GM23338 (cell line): ENCODE measurements at regions not wholly inside any gene's neighbourhood (a gene's known extent, or its start where the extent isn't known, plus 50 kb on each side); places are given as distances from the start of the nearest gene placed in this dataset.
A peak's percentile ranks its signal among the peaks of the same experiment; 100 is the strongest.

Experiments used
- ATAC-seq: fragments of 200-7000 bp; cut with Tn5 transposase; 3 replicates; pipeline ENCODE4 v1.9.1; 2020
- DNase-seq: peaks from one replicate; pipeline ENCODE4 v3.0.0-alpha.2; 2015; ENCODE audit warnings: low spot score
- H2AFZ ChIP-seq: fragments of 200-600 bp; sonication (generic); 2 replicates; pipeline ENCODE4 v1.8.0; 2016; ENCODE audit warnings: antibody characterized with exemption, mild to moderate bottlenecking, moderate library complexity
- H3F3A ChIP-seq: fragments of 200-600 bp; sonication (generic); replicated peaks from 2 replicates; pipeline ENCODE4 v1.8.0; 2017; ENCODE audit warnings: antibody characterized with exemption, mixed run types, low read depth
- H3K27ac ChIP-seq: fragments of 200-600 bp; sonication (generic); 2 replicates; pipeline ENCODE4 v1.6.1; 2016; ENCODE audit warnings: low read depth
- H3K27me3 ChIP-seq: fragments of 200-600 bp; sonication (generic); 2 replicates; pipeline ENCODE4 v1.8.0; 2016; ENCODE audit warnings: mild to moderate bottlenecking, mixed run types, moderate library complexity; ENCODE audit not compliant: insufficient read depth
- H3K36me3 ChIP-seq: fragments of 200-600 bp; sonication (generic); 2 replicates; pipeline ENCODE4 v1.8.0; 2016; ENCODE audit warnings: mild to moderate bottlenecking; ENCODE audit not compliant: insufficient read depth
- H3K4me1 ChIP-seq: fragments of 200-600 bp; sonication (generic); 2 replicates; pipeline ENCODE4 v1.8.0; 2016; ENCODE audit warnings: mild to moderate bottlenecking, moderate library complexity; ENCODE audit not compliant: insufficient read depth
- H3K4me2 ChIP-seq: fragments of 200-600 bp; sonication (generic); 2 replicates; pipeline ENCODE4 v1.7.1; 2017; ENCODE audit warnings: mixed run types
- H3K4me3 ChIP-seq: fragments of 200-600 bp; sonication (generic); 2 replicates; pipeline ENCODE4 v1.6.1; 2016; ENCODE audit warnings: mixed run types
- H3K79me2 ChIP-seq: fragments of 200-600 bp; sonication (generic); replicated peaks from 2 replicates; pipeline ENCODE4 v1.8.0; 2017; ENCODE audit warnings: mild to moderate bottlenecking; ENCODE audit not compliant: insufficient read depth
- H3K9me2 ChIP-seq: fragments of 200-600 bp; sonication (generic); 2 replicates; pipeline ENCODE4 v1.8.0; 2017; ENCODE audit not compliant: insufficient read depth
- H4K20me1 ChIP-seq: fragments of 200-600 bp; sonication (generic); replicated peaks from 2 replicates; pipeline ENCODE4 v1.8.0; 2017; ENCODE audit warnings: mild to moderate bottlenecking; ENCODE audit not compliant: insufficient read depth
- H3K27ac Mint-ChIP-seq: 2 replicates; pipeline ENCODE4 v1.8.0; 2020; ENCODE audit warnings: inconsistent platforms, mild to moderate bottlenecking, moderate library complexity, mixed read lengths
- H3K27me3 Mint-ChIP-seq: 3 replicates; pipeline ENCODE4 v1.8.0; 2022; ENCODE audit warnings: low read depth, mild to moderate bottlenecking, moderate library complexity, mixed read lengths, inconsistent platforms; ENCODE audit not compliant: insufficient read depth, poor library complexity
- H3K36me3 Mint-ChIP-seq: 3 replicates; pipeline ENCODE4 v1.8.0; 2021; ENCODE audit warnings: low read depth, mild to moderate bottlenecking, inconsistent platforms, moderate library complexity, mixed read lengths
- H3K4me1 Mint-ChIP-seq: 3 replicates; pipeline ENCODE4 v1.8.0; 2020; ENCODE audit warnings: mild to moderate bottlenecking, inconsistent platforms, mixed read lengths
- H3K4me3 Mint-ChIP-seq: 3 replicates; pipeline ENCODE4 v1.8.0; 2021; ENCODE audit warnings: moderate library complexity, mild to moderate bottlenecking, inconsistent platforms, mixed read lengths
- H3K9me3 Mint-ChIP-seq: 3 replicates; pipeline ENCODE4 v1.8.0; 2020; ENCODE audit warnings: moderate library complexity, mild to moderate bottlenecking, inconsistent platforms, mixed read lengths
- JUNB ChIP-seq: IDR thresholded peaks from one replicate; pipeline ENCODE4 v1.6.1; 2016; ENCODE audit warnings: antibody characterized with exemption; ENCODE audit not compliant: unreplicated experiment
- ZNF114 ChIP-seq: fragments of 250-450 bp; sonication (Bioruptor Pico); IDR thresholded peaks from 2 replicates; pipeline ENCODE4 v1.5.0; 2020; ENCODE audit warnings: mild to moderate bottlenecking, moderate library complexity
- ZNF331 ChIP-seq: fragments of 250-450 bp; sonication (Bioruptor Pico); IDR thresholded peaks from 2 replicates; pipeline ENCODE4 v1.5.0; 2020; ENCODE audit warnings: low read depth, mild to moderate bottlenecking, moderate library complexity
- TF ChIP-seq, protein P1 (sequence below): fragments of 250-450 bp; sonication (Bioruptor Pico); IDR thresholded peaks from 2 replicates; pipeline ENCODE4 v1.5.0; 2020; ENCODE audit warnings: mild to moderate bottlenecking, moderate library complexity
- TF ChIP-seq, protein P2 (sequence below), 2 experiments: fragments of 200-600 bp in 1 of 2; sonication (generic) in 1 of 2; conservative IDR thresholded peaks; 2 replicates each; pipeline versions ENCODE4 v1.5.1 to v1.6.1; 2016 to 2017; ENCODE audit warnings: antibody characterized with exemption in 2 of 2, low read depth in 2 of 2, mild to moderate bottlenecking in 2 of 2, moderate library complexity in 1 of 2
- TF ChIP-seq, protein P3 (sequence below): IDR thresholded peaks from one replicate; pipeline ENCODE4 v1.6.1; 2018; ENCODE audit warnings: antibody characterized with exemption; ENCODE audit not compliant: unreplicated experiment

DNA sequence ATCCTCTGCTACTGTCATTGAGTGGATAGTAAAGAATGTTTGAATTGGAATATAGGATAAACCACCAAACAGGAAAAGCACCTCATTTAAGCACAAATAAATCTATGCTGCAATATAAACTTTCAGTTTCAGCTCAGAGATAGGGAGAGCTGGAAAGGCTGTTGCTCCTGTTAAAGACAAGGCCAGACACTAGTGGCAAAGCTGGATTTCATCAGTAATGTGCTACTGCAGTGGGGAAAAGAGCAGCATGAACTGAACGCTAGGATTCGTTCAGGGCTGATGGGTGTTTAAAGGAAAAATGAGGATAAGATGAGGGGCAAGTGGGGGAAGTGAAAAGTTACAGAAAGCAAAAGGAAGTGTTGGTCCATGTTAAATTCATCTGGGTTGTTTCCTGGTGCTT, 775.4 kb upstream of the COBL start (continued):
- TF ChIP-seq, protein P1, sequence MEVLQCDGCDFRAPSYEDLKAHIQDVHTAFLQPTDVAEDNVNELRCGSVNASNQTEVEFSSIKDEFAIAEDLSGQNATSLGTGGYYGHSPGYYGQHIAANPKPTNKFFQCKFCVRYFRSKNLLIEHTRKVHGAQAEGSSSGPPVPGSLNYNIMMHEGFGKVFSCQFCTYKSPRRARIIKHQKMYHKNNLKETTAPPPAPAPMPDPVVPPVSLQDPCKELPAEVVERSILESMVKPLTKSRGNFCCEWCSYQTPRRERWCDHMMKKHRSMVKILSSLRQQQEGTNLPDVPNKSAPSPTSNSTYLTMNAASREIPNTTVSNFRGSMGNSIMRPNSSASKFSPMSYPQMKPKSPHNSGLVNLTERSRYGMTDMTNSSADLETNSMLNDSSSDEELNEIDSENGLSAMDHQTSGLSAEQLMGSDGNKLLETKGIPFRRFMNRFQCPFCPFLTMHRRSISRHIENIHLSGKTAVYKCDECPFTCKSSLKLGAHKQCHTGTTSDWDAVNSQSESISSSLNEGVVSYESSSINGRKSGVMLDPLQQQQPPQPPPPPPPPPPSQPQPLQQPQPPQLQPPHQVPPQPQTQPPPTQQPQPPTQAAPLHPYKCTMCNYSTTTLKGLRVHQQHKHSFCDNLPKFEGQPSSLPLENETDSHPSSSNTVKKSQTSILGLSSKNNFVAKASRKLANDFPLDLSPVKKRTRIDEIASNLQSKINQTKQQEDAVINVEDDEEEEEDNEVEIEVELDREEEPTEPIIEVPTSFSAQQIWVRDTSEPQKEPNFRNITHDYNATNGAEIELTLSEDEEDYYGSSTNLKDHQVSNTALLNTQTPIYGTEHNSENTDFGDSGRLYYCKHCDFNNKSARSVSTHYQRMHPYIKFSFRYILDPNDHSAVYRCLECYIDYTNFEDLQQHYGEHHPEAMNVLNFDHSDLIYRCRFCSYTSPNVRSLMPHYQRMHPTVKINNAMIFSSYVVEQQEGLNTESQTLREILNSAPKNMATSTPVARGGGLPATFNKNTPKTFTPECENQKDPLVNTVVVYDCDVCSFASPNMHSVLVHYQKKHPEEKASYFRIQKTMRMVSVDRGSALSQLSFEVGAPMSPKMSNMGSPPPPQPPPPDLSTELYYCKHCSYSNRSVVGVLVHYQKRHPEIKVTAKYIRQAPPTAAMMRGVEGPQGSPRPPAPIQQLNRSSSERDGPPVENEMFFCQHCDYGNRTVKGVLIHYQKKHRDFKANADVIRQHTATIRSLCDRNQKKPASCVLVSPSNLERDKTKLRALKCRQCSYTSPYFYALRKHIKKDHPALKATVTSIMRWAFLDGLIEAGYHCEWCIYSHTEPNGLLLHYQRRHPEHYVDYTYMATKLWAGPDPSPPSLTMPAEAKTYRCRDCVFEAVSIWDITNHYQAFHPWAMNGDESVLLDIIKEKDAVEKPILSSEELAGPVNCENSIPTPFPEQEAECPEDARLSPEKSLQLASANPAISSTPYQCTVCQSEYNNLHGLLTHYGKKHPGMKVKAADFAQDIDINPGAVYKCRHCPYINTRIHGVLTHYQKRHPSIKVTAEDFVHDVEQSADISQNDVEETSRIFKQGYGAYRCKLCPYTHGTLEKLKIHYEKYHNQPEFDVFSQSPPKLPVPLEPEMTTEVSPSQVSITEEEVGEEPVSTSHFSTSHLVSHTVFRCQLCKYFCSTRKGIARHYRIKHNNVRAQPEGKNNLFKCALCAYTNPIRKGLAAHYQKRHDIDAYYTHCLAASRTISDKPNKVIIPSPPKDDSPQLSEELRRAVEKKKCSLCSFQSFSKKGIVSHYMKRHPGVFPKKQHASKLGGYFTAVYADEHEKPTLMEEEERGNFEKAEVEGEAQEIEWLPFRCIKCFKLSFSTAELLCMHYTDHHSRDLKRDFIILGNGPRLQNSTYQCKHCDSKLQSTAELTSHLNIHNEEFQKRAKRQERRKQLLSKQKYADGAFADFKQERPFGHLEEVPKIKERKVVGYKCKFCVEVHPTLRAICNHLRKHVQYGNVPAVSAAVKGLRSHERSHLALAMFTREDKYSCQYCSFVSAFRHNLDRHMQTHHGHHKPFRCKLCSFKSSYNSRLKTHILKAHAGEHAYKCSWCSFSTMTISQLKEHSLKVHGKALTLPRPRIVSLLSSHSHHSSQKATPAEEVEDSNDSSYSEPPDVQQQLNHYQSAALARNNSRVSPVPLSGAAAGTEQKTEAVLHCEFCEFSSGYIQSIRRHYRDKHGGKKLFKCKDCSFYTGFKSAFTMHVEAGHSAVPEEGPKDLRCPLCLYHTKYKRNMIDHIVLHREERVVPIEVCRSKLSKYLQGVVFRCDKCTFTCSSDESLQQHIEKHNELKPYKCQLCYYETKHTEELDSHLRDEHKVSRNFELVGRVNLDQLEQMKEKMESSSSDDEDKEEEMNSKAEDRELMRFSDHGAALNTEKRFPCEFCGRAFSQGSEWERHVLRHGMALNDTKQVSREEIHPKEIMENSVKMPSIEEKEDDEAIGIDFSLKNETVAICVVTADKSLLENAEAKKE (CRISPR knock-in tag): no peak
- TF ChIP-seq, protein P2, sequence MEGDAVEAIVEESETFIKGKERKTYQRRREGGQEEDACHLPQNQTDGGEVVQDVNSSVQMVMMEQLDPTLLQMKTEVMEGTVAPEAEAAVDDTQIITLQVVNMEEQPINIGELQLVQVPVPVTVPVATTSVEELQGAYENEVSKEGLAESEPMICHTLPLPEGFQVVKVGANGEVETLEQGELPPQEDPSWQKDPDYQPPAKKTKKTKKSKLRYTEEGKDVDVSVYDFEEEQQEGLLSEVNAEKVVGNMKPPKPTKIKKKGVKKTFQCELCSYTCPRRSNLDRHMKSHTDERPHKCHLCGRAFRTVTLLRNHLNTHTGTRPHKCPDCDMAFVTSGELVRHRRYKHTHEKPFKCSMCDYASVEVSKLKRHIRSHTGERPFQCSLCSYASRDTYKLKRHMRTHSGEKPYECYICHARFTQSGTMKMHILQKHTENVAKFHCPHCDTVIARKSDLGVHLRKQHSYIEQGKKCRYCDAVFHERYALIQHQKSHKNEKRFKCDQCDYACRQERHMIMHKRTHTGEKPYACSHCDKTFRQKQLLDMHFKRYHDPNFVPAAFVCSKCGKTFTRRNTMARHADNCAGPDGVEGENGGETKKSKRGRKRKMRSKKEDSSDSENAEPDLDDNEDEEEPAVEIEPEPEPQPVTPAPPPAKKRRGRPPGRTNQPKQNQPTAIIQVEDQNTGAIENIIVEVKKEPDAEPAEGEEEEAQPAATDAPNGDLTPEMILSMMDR (conservative IDR thresholded peaks at IDR 0.05; ENCODE audit: low read depth in 2 of 2): no peak
- no peak for TF ChIP-seq JUNB

DNA sequence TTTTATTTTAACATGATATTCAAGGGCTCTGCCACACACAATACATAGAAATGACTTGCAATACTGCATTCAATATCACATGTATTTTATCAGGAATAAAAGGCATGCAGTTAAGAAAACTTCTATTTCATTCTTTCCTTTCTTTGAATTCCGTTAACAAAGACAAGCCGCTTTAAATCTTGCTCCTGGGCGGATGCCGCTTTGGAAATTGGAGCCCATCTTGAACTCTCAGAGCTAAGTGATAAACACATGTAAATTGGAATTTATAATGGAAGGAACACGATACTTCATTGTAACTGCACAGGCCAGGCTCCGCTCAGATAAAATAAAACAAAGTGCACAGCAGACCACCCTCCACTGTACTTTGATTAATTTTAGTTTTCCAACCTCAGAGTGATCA, 774.5 kb upstream of the COBL start:
- DNase-seq: no peak
- no peak overlapping the region for H3K4me3 Mint-ChIP-seq
- 0 out of 2 replicates have a peak overlapping the region, but pooled peaks have one; percentile 2 for H3K4me2 ChIP-seq
- H3K4me1 ChIP-seq: peaks cover 30% of the 10 kb centered on the region
- H3K27me3 ChIP-seq: no peaks in the 10 kb centered on the region
- H3K4me1 Mint-ChIP-seq: peaks cover 49% of the 10 kb centered on the region
- no peak overlapping the region for H3K4me3 ChIP-seq
- H4K20me1 ChIP-seq: no peaks in the 10 kb centered on the region
- no peaks in the 10 kb centered on the region for H3K79me2 ChIP-seq
- peaks cover 5% of the 10 kb centered on the region for H3K9me3 Mint-ChIP-seq
- no peak for ATAC-seq
- H3K36me3 ChIP-seq: no peaks in the 10 kb centered on the region
- no peaks in the 10 kb centered on the region for H3F3A ChIP-seq
- H2AFZ ChIP-seq: no peak overlapping the region
- peaks cover 17% of the 10 kb centered on the region; the same call in 2 of the 3 replicates for H3K36me3 Mint-ChIP-seq
- no peak overlapping the region for H3K27ac Mint-ChIP-seq
- no peak overlapping the region for H3K27ac ChIP-seq
- no peaks in the 10 kb centered on the region for H3K9me2 ChIP-seq
- no peaks in the 10 kb centered on the region for H3K27me3 Mint-ChIP-seq
- TF ChIP-seq, protein P3, sequence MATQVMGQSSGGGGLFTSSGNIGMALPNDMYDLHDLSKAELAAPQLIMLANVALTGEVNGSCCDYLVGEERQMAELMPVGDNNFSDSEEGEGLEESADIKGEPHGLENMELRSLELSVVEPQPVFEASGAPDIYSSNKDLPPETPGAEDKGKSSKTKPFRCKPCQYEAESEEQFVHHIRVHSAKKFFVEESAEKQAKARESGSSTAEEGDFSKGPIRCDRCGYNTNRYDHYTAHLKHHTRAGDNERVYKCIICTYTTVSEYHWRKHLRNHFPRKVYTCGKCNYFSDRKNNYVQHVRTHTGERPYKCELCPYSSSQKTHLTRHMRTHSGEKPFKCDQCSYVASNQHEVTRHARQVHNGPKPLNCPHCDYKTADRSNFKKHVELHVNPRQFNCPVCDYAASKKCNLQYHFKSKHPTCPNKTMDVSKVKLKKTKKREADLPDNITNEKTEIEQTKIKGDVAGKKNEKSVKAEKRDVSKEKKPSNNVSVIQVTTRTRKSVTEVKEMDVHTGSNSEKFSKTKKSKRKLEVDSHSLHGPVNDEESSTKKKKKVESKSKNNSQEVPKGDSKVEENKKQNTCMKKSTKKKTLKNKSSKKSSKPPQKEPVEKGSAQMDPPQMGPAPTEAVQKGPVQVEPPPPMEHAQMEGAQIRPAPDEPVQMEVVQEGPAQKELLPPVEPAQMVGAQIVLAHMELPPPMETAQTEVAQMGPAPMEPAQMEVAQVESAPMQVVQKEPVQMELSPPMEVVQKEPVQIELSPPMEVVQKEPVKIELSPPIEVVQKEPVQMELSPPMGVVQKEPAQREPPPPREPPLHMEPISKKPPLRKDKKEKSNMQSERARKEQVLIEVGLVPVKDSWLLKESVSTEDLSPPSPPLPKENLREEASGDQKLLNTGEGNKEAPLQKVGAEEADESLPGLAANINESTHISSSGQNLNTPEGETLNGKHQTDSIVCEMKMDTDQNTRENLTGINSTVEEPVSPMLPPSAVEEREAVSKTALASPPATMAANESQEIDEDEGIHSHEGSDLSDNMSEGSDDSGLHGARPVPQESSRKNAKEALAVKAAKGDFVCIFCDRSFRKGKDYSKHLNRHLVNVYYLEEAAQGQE: no peak
- TF ChIP-seq ZNF331 (CRISPR knock-in tag): no peak
- TF ChIP-seq JUNB: no peak
- TF ChIP-seq ZNF114: no peak
